Esophagus muscularis mucosa (tissue), 4 donors: ENCODE measurements at regions not wholly inside any gene's neighbourhood (a gene's known extent, or its start where the extent isn't known, plus 50 kb on each side); places are given as distances from the start of the nearest gene placed in this dataset.

Experiments
- EP300 ChIP-seq: sonication (generic); formaldehyde crosslinking; IDR thresholded peaks from one replicate; pipeline ENCODE4 v1.6.1; 2017; ENCODE audit warnings: antibody characterized with exemption
- POLR2A ChIP-seq: fragments of 450-650 bp; IDR thresholded peaks from one replicate; pipeline ENCODE4 v1.6.1; 2017; ENCODE audit warnings: antibody characterized with exemption, moderate library complexity, mild to moderate bottlenecking, low read depth
- POLR2AphosphoS5 ChIP-seq, 2 donors: sonication (generic); formaldehyde crosslinking; IDR thresholded peaks; one replicate each; pipeline ENCODE4 v1.6.1; 2017; ENCODE audit warnings: antibody characterized with exemption in 2 of 2
- TF ChIP-seq, protein P1 (sequence below), 3 experiments: fragments of 200-600 bp in 2 of 3; fragments of 450-650 bp in 1 of 3; sonication (generic) in 2 of 3; IDR thresholded peaks; one replicate each; pipeline ENCODE4 v1.5.1; 2017 to 2019; ENCODE audit warnings: antibody characterized with exemption in 3 of 3, mild to moderate bottlenecking in 2 of 3, moderate library complexity in 1 of 3

DNA sequence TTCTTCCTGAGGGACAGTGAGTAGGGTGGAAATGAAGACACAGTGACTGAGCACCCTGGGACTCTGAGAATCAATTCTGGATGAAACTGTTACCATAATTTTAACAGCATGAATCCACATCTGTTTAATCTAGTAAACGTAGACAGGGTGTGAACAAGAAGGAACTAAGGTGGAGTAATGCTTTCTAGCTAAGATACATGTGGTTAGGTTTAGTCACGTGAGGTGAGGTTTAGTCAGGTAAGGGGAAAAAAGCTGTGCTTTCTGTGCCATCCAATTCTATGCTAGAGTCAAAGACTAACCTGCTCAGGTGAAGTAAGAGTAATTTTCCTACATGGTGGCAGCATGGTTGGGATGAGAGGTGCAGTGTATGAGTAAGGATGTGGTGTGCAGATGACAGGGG lies 54.0 kb upstream of the C4orf54 start:
- TF ChIP-seq, protein P1, sequence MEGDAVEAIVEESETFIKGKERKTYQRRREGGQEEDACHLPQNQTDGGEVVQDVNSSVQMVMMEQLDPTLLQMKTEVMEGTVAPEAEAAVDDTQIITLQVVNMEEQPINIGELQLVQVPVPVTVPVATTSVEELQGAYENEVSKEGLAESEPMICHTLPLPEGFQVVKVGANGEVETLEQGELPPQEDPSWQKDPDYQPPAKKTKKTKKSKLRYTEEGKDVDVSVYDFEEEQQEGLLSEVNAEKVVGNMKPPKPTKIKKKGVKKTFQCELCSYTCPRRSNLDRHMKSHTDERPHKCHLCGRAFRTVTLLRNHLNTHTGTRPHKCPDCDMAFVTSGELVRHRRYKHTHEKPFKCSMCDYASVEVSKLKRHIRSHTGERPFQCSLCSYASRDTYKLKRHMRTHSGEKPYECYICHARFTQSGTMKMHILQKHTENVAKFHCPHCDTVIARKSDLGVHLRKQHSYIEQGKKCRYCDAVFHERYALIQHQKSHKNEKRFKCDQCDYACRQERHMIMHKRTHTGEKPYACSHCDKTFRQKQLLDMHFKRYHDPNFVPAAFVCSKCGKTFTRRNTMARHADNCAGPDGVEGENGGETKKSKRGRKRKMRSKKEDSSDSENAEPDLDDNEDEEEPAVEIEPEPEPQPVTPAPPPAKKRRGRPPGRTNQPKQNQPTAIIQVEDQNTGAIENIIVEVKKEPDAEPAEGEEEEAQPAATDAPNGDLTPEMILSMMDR (IDR thresholded peaks at IDR 0.05): no peak
- TF ChIP-seq POLR2A (no peak), EP300 (no peak), POLR2AphosphoS5 (IDR thresholded peaks at IDR 0.05) (no peak)
